SH-SY5Y (cell line): ENCODE measurements at regions not wholly inside any gene's neighbourhood (a gene's known extent, or its start where the extent isn't known, plus 50 kb on each side); places are given as distances from the start of the nearest gene placed in this dataset.

Experiments
- GATA2 ChIP-seq: IDR thresholded peaks from 2 replicates; pipeline ENCODE4 v1.6.1; 2011; ENCODE audit warnings: mild to moderate bottlenecking, low read depth, low read length
- GATA3 ChIP-seq: IDR thresholded peaks from 2 replicates; pipeline ENCODE4 v1.6.1; 2011; ENCODE audit warnings: low read depth, mild to moderate bottlenecking, low read length, moderate library complexity

DNA sequence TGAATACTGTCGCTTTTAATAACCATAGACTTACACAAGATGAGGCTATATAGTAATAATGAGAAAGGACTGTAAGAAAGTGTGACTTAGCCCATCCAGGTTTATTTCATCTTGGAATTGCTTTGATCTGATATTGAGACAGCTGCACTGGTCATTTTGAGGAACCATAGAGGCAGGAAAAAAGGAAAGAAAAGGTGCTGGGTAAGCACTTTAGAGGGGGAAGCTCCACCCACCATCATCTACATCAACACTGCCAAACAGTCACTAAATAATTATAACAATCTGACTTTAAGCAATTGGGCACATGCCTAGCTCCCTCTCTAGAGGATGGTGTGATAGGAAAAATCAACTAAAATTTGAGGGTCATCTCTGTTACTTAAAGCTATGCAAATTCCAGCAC is 70.6 kb upstream of the ST6GALNAC3 start:
- TF ChIP-seq GATA2: no peak
- TF ChIP-seq GATA3: no peak
